ENCODE measurements at regions not wholly inside any gene's neighbourhood (a gene's known extent, or its start where the extent isn't known, plus 50 kb on each side); places are given as distances from the start of the nearest gene placed in this dataset.
A peak's percentile ranks its signal among the peaks of the same experiment; 100 is the strongest.

GRCh38 chr12:92277795-92278194 is 132.1 kb upstream of the BTG1 start:
- DNase-seq (ENCODE audit: low read depth in 2 of 2), result no peak

- no peak for DNase-seq (ENCODE audit: low read depth in 2 of 2)
These were observed 130.6 kb upstream of the BTG1 start for GRCh38 chr12:92276276-92276675.

GRCh38 chr12:92275443-92276154 is 130.0 kb upstream of the BTG1 start:
- DNase-seq (ENCODE audit: low read depth in 2 of 2), result no peak

DNA sequence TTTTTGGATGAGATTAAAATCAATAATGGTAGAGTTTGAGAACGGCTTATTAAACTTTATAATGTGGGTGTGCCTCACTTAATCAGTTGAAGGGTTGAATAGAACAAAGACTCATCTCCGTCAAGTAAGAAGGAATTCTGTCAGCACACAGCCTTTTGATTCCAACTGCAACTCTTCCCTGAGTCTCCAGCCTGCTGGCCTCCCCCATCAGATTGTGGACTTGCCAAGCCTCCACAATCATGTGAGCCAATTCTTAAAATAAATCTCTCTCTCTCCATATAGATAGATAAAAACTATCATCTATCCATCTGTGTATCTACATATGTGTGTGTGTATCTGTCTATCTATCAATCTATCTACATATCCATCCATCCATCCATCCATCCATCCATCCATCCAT is 127.4 kb upstream of the BTG1 start:
- DNase-seq (ENCODE audit: low read depth in 2 of 2), result no peak

GRCh38 chr12:92272061-92272964 is 126.7 kb upstream of the BTG1 start:
- no peak for DNase-seq (ENCODE audit: low read depth in 2 of 2)

DNA sequence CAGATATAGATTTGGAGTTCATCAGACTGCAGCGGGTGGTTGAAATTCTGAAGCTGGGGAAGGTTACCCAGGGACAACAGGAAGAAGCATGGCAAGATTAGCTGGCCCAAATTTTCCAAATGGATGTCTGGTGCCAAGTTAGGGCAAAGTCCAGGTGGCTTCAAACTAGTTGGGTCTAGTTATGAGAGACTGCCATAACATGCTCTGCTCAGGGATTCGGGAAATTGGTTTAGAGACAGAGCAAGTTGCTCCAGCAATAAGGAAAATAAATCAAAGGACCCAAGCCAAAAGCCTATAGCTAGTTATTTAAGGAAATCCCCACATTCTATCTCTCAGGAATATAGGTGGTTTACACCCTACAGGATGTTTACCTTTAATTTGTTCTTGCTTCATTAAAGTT is 125.7 kb upstream of the BTG1 start:
- no peak for DNase-seq (ENCODE audit: low read depth in 2 of 2)

GRCh38 chr12:92270521-92270920 is 124.9 kb upstream of the BTG1 start:
- DNase-seq (ENCODE audit: low read depth in 2 of 2), result no peak

DNA sequence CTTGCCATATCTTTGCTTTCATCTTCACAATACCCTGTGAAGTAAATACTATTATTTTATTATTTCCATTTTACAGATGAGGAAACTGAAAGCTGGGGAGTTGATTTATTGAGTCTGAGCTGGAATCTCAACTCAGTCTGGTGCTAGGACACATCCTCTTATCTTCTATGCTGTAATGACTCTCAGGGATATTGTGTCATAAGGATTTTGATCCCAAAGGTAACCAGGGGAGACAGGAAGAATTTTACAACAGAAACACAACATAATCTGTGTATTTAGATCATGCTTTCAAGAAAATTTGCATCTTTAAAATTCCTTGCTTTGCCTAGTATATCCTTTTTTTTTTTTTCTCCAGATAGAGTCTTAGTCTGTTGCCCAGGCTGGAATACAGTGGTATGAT is 123.3 kb upstream of the BTG1 start:
- DNase-seq (ENCODE audit: low read depth in 2 of 2), result no peak

DNA sequence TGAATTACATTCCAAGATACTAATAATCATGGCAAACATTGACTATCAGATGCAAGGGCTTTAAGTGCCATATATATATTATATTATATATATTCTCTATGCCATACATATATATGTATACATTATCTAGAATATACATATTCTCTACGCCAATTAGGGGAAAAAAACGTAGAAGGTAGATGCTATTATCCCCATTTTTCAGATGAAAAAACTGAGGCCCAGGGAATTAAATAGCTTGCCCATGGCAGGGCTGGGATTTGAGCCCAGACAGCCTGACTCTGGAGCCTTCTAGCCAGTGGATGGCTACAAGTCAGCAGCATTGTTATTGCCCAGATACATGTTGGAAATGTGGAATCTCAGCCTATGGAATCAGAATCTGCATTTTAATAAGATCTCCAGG is 116.0 kb upstream of the BTG1 start:
- no peak for DNase-seq (ENCODE audit: low read depth in 2 of 2)

DNA sequence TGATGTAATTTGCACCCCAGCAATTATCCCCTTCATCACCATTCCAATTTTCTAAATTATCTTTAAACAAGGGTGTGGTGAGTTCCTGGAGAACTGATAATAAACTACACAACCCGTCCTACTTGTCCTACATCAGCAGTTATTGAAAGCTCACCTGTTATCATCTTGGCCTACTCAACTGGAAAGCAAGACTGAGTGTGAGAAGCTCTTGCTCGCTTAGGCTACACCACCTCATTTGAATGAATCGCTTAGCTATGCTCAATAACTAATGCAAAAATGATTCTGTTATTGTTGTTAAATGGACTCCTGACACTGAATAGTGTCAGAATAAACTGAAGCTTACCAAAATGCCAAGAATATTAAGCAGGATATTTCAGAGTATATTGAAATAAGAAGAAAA is 115.4 kb upstream of the BTG1 start:
- no peak for DNase-seq (ENCODE audit: low read depth in 2 of 2)

DNA sequence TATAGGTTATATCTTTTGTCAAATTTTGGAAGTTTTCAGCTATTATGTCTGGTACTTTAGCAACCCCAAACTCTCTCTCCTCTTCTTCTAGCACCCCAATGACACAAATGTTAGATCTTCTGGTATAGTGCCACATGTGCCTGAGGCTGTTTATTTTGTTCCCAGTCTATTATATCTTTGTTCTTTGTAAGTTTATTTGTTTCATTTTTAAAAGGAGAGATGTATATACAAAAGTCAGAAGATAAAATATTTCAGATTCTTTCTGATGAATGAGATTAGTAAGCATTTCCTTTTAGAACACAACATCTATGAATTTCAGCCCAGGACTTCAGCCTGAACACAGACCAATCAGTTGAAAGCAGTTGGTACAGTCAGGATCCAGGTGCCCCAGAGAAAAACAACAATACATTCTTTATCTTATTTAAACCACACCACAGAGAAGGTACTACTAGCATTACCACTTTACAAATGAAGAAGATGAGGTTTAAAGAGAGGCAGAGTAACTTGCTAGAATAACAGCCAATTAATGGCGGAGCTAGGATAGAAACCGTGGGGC is 114.1 kb upstream of the BTG1 start:
- DNase-seq (ENCODE audit: low read depth in 2 of 2), result peak in 1 of 2 donors; percentile 19

GRCh38 chr12:92259291-92259690 is 113.6 kb upstream of the BTG1 start:
- peak in 1 of 2 donors; percentile 6 for DNase-seq (ENCODE audit: low read depth in 2 of 2)

DNA sequence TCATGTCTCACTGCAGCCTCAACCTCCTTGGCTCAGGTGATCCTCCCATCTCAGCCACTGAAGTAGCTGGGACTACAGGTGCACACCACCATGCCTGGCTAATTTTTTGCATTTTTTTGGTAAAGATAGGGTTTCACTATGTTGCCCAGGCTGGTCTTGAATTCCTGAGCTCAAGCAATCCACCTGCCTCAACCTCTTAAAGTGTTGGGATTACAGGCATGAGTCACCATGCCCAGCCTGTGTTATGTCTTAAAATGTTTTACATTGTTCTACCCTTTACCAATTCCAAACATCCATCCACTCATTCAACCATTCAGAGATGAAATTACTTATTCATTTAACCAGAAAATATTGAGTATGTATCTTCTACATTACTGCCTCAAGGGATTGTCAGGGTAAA is 111.6 kb upstream of the BTG1 start:
- DNase-seq (ENCODE audit: low read depth in 2 of 2), result no peak

DNA sequence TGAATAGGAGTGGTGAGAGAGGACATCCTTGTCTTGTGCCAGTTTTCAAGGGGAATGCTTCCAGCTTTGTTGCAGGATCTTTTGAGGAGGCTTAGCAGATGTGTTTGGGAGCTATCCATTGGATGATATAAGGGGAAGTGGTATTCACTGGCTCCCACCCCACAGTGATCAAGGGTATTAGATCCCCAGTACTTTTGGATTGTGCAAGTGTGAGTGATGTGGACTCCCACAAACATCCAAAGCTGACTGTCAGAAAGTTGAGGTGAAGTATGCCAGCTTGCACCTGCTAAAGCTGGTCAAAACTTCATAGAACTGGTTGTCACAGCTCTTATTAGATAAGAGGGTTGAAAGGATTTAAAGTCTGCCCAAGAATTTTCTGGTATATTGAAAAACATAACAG is 110.1 kb upstream of the BTG1 start:
- DNase-seq (ENCODE audit: low read depth in 2 of 2), result no peak

DNA sequence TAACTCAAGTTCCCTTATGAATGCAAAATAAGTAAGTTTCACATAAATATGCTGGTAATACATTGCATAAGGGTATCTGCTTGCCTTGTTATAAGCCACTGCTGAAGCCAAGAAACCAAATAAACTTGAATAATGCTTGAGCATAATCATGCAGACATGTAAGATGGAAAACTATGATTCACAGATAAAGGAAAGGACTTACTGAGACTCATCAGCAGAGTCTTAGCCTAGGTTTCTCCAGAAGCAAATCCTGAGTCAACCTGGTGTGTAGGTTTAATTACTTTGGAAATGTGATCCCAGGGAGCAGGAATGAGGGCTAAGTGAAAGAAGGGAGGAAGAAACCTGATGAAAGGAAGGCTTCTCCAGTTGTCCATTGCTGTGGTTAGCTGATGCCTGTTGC is 107.7 kb upstream of the BTG1 start:
- DNase-seq (ENCODE audit: low read depth in 2 of 2), result no peak

DNA sequence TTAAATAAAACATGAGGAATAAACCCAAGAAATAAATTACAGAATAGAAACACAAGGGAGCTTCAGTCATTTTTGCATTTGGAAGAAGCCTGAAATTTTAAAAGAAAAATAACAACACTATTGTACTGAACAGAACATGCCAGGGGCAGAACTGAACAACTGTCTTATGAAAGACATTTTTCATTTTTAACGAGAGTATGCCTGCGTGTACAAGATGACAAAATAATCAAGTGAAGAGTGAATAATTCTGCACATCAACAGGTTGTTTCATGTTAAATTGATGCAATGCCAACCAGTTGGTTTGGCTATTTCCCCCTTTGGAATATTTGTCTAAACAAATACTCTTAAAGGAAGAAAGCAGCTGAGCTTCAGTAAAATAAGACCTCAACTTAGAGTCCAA is 103.3 kb upstream of the BTG1 start:
- no peak for DNase-seq (ENCODE audit: low read depth in 2 of 2)

GRCh38 chr12:92244036-92244435 is 98.4 kb upstream of the BTG1 start:
- DNase-seq (ENCODE audit: low read depth in 2 of 2), result peak in 1 of 2 donors; percentile 64

DNA sequence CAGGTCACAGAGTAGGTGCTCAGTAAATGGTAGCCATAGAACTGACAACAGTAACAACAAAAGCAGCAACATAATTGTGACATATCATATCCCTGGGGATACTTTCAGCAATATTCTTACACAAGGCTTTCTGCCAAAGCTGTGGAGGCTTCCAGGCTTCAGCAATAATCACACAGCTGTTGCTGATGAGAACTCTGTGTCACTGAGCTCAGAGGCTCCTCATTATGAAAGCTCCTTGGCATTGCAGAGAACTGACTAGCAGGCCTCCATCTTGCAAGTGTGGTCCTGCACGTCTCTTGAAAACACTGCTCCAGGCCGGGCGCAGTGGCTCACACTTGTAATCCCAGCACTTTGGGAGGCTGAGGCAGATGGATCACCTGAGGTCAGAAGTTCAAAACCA is 97.3 kb upstream of the BTG1 start:
- DNase-seq (ENCODE audit: low read depth in 2 of 2), result no peak

GRCh38 chr12:92237762-92238523 is 92.3 kb upstream of the BTG1 start:
- no peak for DNase-seq (ENCODE audit: low read depth in 2 of 2)

DNA sequence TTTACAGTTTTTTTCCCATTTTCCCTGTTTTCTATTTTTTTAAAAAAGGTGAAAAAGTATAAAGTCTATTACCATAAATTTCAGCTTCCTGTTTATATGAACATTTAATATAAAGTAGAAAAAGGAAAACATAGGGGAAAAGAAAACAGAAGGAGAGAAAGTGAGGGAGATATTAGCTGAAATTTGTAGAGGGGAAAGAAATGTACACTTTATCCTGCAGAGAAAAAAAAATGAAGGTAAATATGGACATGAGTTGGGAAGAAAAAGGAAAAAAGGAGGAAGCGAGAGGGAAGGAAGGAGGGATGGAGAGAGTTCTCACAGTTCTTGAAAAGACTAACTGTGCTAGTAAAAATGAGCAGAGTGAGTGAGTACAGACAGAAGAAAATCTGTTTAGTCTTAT is 91.6 kb upstream of the BTG1 start:
- DNase-seq (ENCODE audit: low read depth in 2 of 2), result no peak

GRCh38 chr12:92235703-92236472 is 90.2 kb upstream of the BTG1 start:
- no peak for DNase-seq (ENCODE audit: low read depth in 2 of 2)
